Motor neuron (in vitro differentiated cells): ENCODE measurements at regions not wholly inside any gene's neighbourhood (a gene's known extent, or its start where the extent isn't known, plus 50 kb on each side); places are given as distances from the start of the nearest gene placed in this dataset.

Experiments used
- ATAC-seq, 8 experiments: fragments of 200-7000 bp; cut with Tn5 transposase; replicated peaks in 6 of 8; 2 replicates each; pipeline ENCODE4 v1.8.0; 2021; ENCODE audit warnings: mild to moderate bottlenecking in 8 of 8, moderate library complexity in 8 of 8
- H3K27ac ChIP-seq, 2 donors: fragments of 250-450 bp; sonication (Bioruptor Pico); 2 replicates each; pipeline ENCODE4 v1.9.0; 2021; ENCODE audit warnings: antibody characterized with exemption in 2 of 2, mild to moderate bottlenecking in 2 of 2, moderate library complexity in 1 of 2
- H3K4me1 ChIP-seq, 2 donors: fragments of 250-450 bp; sonication (Bioruptor Pico); replicated peaks in 1 of 2; 2 replicates each; pipeline ENCODE4 v1.6.1; 2021; ENCODE audit warnings: antibody characterized with exemption in 2 of 2, mild to moderate bottlenecking in 2 of 2, moderate library complexity in 1 of 2
- H3K4me3 ChIP-seq, 5 donors: fragments of 250-450 bp; sonication (Bioruptor Pico); 2 replicates each; pipeline ENCODE4 v1.9.0; 2021; ENCODE audit warnings: antibody characterized with exemption in 5 of 5, mild to moderate bottlenecking in 5 of 5, moderate library complexity in 4 of 5
- WGBS, 10 experiments: fragments of 450-650 bp; shearing (Covaris generic); methylation state at CpG; one replicate each; pipeline ENCODE4 v1.0.0; 2022; 5-methylcytosine and 5-hydroxymethylcytosine counted together
- in situ Hi-C, 9 experiments: fragments of 400-800 bp; cut with MboI; loops; one replicate each; pipeline ENCODE4 v1.15.0; 2021; ENCODE audit warnings: low sequenced_read_pairs in 9 of 9, low pct_unique_long_range_greater_than_20kb in 2 of 9; ENCODE audit not compliant: unreplicated experiment in 9 of 9

DNA sequence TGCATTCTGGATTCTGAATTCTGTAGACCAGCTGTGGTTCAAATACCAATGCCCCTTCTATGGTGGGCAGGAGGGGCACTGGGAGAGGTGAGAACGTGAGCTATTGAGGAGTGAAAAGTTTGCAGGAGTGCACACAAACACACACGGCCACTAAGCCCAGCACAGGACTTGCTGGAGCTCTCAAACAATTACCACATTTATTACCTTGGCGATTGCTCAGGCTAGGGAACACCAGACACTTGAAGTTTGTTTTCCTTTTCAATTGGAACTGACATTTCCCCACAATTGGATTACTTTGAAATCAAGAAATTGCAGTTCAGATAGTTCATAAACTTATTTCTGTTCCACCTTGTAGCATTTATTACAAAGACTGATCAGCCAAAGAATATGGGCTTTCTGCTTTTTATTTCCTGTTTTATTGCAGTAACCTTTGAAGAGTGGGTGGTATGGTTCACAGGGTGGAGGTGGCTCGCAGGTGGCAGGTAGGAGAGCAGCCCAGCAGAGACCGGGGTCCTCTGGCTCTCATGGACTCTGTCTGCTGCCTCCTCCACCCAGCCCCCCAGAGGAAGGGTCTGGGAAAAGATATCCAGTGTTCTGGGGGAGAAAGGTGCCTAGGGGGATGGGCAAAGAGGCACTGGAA lies 429.8 kb upstream of the CCDC196 start:
- ATAC-seq, result no peak
- H3K4me1 ChIP-seq, result no peaks in the 10 kb centered on the region
- H3K27ac ChIP-seq, result no peak overlapping the region
- 20 to 90% (median 51%) methylated on average over 2 to 5 of the region's 5 CpGs; no CpG with 5 or more reads in 2 of the 10 experiments for WGBS, 10 experiments
- no peak overlapping the region for H3K4me3 ChIP-seq
- in situ Hi-C loops, result loop anchor here in 1 of 9 experiments (25.0 kb wide), 2 partner anchors 219 to 894 kb away; no protein-coding TSS in a partner anchor

- in situ Hi-C loops, result loop anchor here in 1 of 9 experiments (25.0 kb wide), 2 partner anchors 220 to 895 kb away; no protein-coding TSS in a partner anchor
- no peak for ATAC-seq
- Histone ChIP-seq H3K4me1 (no peaks in the 10 kb centered on the region), H3K27ac (no peak overlapping the region), H3K4me3 (no peak overlapping the region)
- WGBS, 10 experiments, result 60 to 100% (median 60%) methylated on average over 1 of the region's 1 CpG; no CpG with 5 or more reads in 7 of the 10 experiments
Measured at GRCh38 chr14:66056926-66057552, 429.1 kb upstream of the CCDC196 start.

GRCh38 chr14:66065188-66065587 lies 421.0 kb upstream of the CCDC196 start:
- in situ Hi-C loops, result loop anchor here in 1 of 9 experiments (25.0 kb wide), 2 partner anchors 228 to 903 kb away; no protein-coding TSS in a partner anchor
- ATAC-seq, result peak in 4 of 8 experiments; percentile 18 to 65 (median 35)
- WGBS, 10 experiments, result 39 to 82% (median 77%) methylated on average over 1 to 5 of the region's 5 CpGs; no CpG with 5 or more reads in 3 of the 10 experiments
- Histone ChIP-seq H3K4me1 (peaks cover 0 to 5% of the 10 kb centered on the region in 2 donors), H3K27ac (no peak overlapping the region), H3K4me3 (no peak overlapping the region)

- Histone ChIP-seq H3K4me1 (peaks cover 0 to 5% of the 10 kb centered on the region in 2 donors), H3K27ac (no peak overlapping the region), H3K4me3 (no peak overlapping the region)
- ATAC-seq, result peak in 4 of 8 experiments; percentile 23 to 63 (median 27)
- WGBS, 10 experiments, result 14 to 100% (median 81%) methylated on average over 1 to 4 of the region's 9 CpGs; no CpG with 5 or more reads in 2 of the 10 experiments
- in situ Hi-C loops, result loop anchor here in 1 of 9 experiments (25.0 kb wide), 2 partner anchors 230 to 905 kb away; no protein-coding TSS in a partner anchor
Measured at GRCh38 chr14:66066981-66067776, 419.0 kb upstream of the CCDC196 start.

DNA sequence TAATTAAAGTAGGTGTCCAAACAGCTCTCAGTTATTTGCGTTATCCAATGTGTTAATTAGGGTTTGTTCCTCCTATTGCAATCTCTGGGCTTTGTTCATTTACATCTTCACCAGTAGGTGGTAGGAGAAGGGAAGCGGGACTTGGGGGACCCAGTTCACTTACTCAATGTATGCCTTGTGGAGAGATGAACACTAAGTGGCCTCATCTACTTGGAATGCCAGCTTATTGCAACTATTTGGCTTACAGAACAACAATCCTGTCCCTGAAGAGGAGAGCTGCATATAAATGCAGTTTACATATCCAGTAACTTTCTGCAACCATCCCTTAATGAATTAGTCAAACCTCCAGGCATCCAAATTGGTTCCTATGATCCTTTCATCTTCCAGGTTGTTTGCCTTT lies 417.1 kb upstream of the CCDC196 start:
- H3K4me1 ChIP-seq, result peaks cover 0 to 5% of the 10 kb centered on the region in 2 donors
- 86 to 100% (median 92%) methylated on average over 1 to 2 of the region's 2 CpGs; no CpG with 5 or more reads in 5 of the 10 experiments for WGBS, 10 experiments
- in situ Hi-C loops, result loop anchor here in 1 of 9 experiments (25.0 kb wide), 2 partner anchors 232 to 907 kb away; no protein-coding TSS in a partner anchor
- no peak overlapping the region for H3K27ac ChIP-seq
- H3K4me3 ChIP-seq, result no peak overlapping the region
- peak in 1 of 8 experiments; percentile 14 for ATAC-seq

DNA sequence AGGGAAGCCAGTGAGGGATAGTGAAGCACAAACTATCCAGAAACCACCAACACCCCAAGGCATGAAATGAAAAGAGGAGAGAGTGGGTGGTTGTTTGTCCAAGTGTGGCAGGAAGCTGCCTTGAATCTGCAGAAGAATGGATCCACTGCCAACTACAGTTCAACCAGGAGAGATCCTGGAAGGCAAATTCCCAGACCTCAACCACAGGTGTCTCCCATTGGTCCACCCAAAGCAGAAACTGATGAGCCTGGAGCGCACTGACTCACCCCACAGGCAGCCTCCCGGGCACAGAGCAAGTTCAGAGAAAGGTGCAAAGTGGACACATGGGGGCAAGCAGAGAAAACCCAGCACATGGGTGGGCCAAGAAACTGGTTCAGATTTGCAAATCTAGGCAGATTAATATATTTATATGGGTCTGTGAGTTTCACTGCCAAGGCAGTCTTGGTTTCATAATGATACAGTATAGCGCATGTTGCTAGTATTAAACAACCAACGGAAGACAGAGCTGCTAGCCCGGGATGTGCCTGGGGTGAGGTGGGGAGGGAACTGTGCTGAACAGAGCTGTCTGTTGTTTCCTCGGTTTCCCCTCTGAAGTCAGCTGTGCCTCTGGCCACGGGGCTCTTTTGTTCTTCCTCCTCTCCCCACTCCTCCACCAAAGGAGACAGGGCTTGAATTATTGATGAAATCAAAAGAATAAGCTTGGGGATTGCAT lies 416.2 kb upstream of the CCDC196 start:
- Histone ChIP-seq H3K4me3 (no peak overlapping the region), H3K27ac (no peak overlapping the region), H3K4me1 (peaks cover 7 to 14% of the 10 kb centered on the region in 2 donors)
- 40 to 100% (median 90%) methylated on average over 1 to 5 of the region's 7 CpGs; no CpG with 5 or more reads in 2 of the 10 experiments for WGBS, 10 experiments
- ATAC-seq, result peak in 1 of 8 experiments; percentile 45
- in situ Hi-C loops, result loop anchor here in 1 of 9 experiments (25.0 kb wide), 2 partner anchors 233 to 908 kb away; no protein-coding TSS in a partner anchor

GRCh38 chr14:66070542-66071319 lies 415.4 kb upstream of the CCDC196 start:
- in situ Hi-C loops, result loop anchor here in 1 of 9 experiments (25.0 kb wide), 2 partner anchors 233 to 908 kb away; no protein-coding TSS in a partner anchor
- peak; percentile 31 to 76 (median 57) for ATAC-seq

GRCh38 chr14:66072190-66073084 lies 413.7 kb upstream of the CCDC196 start:
- Histone ChIP-seq H3K27ac (no peak overlapping the region), H3K4me3 (no peak overlapping the region), H3K4me1 (peaks cover 10% of the 10 kb centered on the region in 2 donors)
- whole genome bisulfite sequencing, 10 experiments, result 55 to 100% (median 72%) methylated on average over 1 to 5 of the region's 5 CpGs; no CpG with 5 or more reads in 1 of the 10 experiments
- peak in 3 of 8 experiments; percentile 39 to 80 (median 64) for ATAC-seq
- in situ Hi-C loops, result loop anchor here in 1 of 9 experiments (25.0 kb wide), 2 partner anchors 235 to 910 kb away; no protein-coding TSS in a partner anchor

More at GRCh38 chr14:66070542-66071319, 415.4 kb upstream of the CCDC196 start:
- no peak overlapping the region for H3K27ac ChIP-seq
- peaks cover 10 to 14% of the 10 kb centered on the region in 2 donors for H3K4me1 ChIP-seq
- WGBS, 10 experiments, result 37 to 70% (median 61%) methylated on average over 4 to 11 of the region's 12 CpGs
- no peak overlapping the region for H3K4me3 ChIP-seq

GRCh38 chr14:66074537-66074936 lies 411.6 kb upstream of the CCDC196 start:
- 6 to 92% (median 39%) methylated on average over 2 to 4 of the region's 4 CpGs; no CpG with 5 or more reads in 5 of the 10 experiments for WGBS, 10 experiments
- peak in 3 of 8 experiments; percentile 42 to 59 (median 45) for ATAC-seq
- Histone ChIP-seq H3K4me3 (no peak overlapping the region), H3K27ac (no peak overlapping the region), H3K4me1 (peaks cover 10% of the 10 kb centered on the region in 2 donors)
- in situ Hi-C loops, result loop anchor here in 1 of 9 experiments (25.0 kb wide), 2 partner anchors 237 to 912 kb away; no protein-coding TSS in a partner anchor

DNA sequence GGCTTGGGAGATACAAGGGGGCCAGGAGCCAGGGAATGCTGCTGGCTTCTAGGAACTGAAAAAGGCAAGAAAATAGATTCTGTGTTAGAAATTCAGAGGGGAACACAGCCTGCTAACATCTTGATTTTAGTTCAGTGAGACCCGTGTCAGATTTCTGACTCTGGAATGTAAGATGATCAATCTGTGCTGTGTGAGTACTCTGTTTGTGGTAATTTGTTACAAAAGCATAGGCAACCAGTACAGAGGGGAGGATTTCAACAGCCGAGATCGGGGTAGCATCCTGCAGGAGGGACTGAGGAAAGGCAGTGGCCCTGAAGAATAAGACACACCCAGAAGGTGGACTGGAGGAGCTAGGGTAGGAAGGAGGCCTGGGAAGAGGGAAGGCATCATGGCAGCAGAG lies 410.0 kb upstream of the CCDC196 start:
- 20 to 95% (median 80%) methylated on average over 1 to 3 of the region's 3 CpGs; no CpG with 5 or more reads in 4 of the 10 experiments for WGBS, 10 experiments
- no peak overlapping the region for H3K4me3 ChIP-seq
- in situ Hi-C loops, result no loop called here
- ATAC-seq, result no peak
- H3K4me1 ChIP-seq, result peaks cover 10% of the 10 kb centered on the region in 2 donors
- no peak overlapping the region for H3K27ac ChIP-seq
